ENCODE measurements at regions not wholly inside any gene's neighbourhood (a gene's known extent, or its start where the extent isn't known, plus 50 kb on each side); places are given as distances from the start of the nearest gene placed in this dataset.
"Not testable (repeated sequence)": the region's sequence is repeated elsewhere in the genome, so short reads cannot be mapped to it uniquely, and the experiment has no call there.

GRCh38 chr3:96483781-96484180 lies 330.6 kb upstream of the EPHA6 start:
- no peak for DNase-seq

- DNase-seq: no peak
Observed at GRCh38 chr3:96488708-96489107, 325.7 kb upstream of the EPHA6 start.

GRCh38 chr3:96491023-96491422 lies 323.4 kb upstream of the EPHA6 start:
- no peak for DNase-seq

GRCh38 chr3:96491868-96492267 lies 322.5 kb upstream of the EPHA6 start:
- DNase-seq: no peak

GRCh38 chr3:96510334-96510733 lies 304.1 kb upstream of the EPHA6 start:
- DNase-seq: no peak

- no peak for DNase-seq
Observed at GRCh38 chr3:96537165-96537564, 277.2 kb upstream of the EPHA6 start.

- DNase-seq: no peak
Observed at GRCh38 chr3:96538186-96538585, 276.2 kb upstream of the EPHA6 start.

GRCh38 chr3:96548073-96548472 lies 266.3 kb upstream of the EPHA6 start:
- DNase-seq: no peak

- no peak for DNase-seq
Observed at GRCh38 chr3:96576935-96577334, 237.5 kb upstream of the EPHA6 start.

GRCh38 chr3:96584066-96584465 lies 230.3 kb upstream of the EPHA6 start:
- DNase-seq: no peak

- DNase-seq: not testable (repeated sequence)
Observed at GRCh38 chr3:96606865-96607264, 207.5 kb upstream of the EPHA6 start.

GRCh38 chr3:96619475-96619874 lies 194.9 kb upstream of the EPHA6 start:
- no peak for DNase-seq

- no peak for DNase-seq
Observed at GRCh38 chr3:96622878-96623277, 191.5 kb upstream of the EPHA6 start.

GRCh38 chr3:96631050-96631449 lies 183.3 kb upstream of the EPHA6 start:
- no peak for DNase-seq

GRCh38 chr3:96646596-96646995 lies 167.8 kb upstream of the EPHA6 start:
- no peak for DNase-seq

- DNase-seq: no peak
Observed at GRCh38 chr3:96657710-96658109, 156.7 kb upstream of the EPHA6 start.

GRCh38 chr3:96671861-96672595 lies 142.4 kb upstream of the EPHA6 start:
- not testable (repeated sequence) for DNase-seq

GRCh38 chr3:96677156-96677555 lies 137.2 kb upstream of the EPHA6 start:
- no peak for DNase-seq

- DNase-seq: no peak
Observed at GRCh38 chr3:96678325-96678724, 136.1 kb upstream of the EPHA6 start.

GRCh38 chr3:96700322-96701315 lies 113.8 kb upstream of the EPHA6 start:
- DNase-seq: no peak

- no peak for DNase-seq
Observed at GRCh38 chr3:96705895-96706294, 108.5 kb upstream of the EPHA6 start.

- DNase-seq: no peak
Observed at GRCh38 chr3:96706509-96706908, 107.9 kb upstream of the EPHA6 start.

GRCh38 chr3:96711816-96712215 lies 102.6 kb upstream of the EPHA6 start:
- no peak for DNase-seq

All from muscle of back (tissue), 3 donors.